ENCODE measurements at regions not wholly inside any gene's neighbourhood (a gene's known extent, or its start where the extent isn't known, plus 50 kb on each side); places are given as distances from the start of the nearest gene placed in this dataset.

GRCh38 chr5:124480964-124481363 lies 265.5 kb downstream of the ZNF608 start (continued):
- TF ChIP-seq ATF3 (IDR thresholded peaks at IDR 0.05; ENCODE audit: insufficient read depth, low read depth, low read length): no peak
- TF ChIP-seq ASH2L (IDR thresholded peaks at IDR 0.05; ENCODE audit: low read length): no peak

All from H1 (cell line).